Karpas-422 (cell line): ENCODE measurements at regions not wholly inside any gene's neighbourhood (a gene's known extent, or its start where the extent isn't known, plus 50 kb on each side); places are given as distances from the start of the nearest gene placed in this dataset.

Experiments used
- DNase-seq: peaks from one replicate; pipeline ENCODE4 v3.0.0-alpha.2; 2015
- H2AFZ ChIP-seq: fragments of 200-600 bp; sonication (generic); 2 replicates; pipeline ENCODE4 v1.6.1; 2014; ENCODE audit warnings: antibody characterized with exemption, low read length, mixed read lengths
- H3K27ac ChIP-seq: fragments of 200-600 bp; sonication (generic); 2 replicates; pipeline ENCODE4 v1.5.1; 2014; ENCODE audit warnings: mild to moderate bottlenecking, low read length, moderate library complexity
- H3K27me3 ChIP-seq: fragments of 200-600 bp; sonication (generic); 2 replicates; pipeline ENCODE4 v1.6.1; 2014; ENCODE audit warnings: low read length, mixed read lengths
- H3K36me3 ChIP-seq: fragments of 200-600 bp; sonication (generic); 2 replicates; pipeline ENCODE4 v1.6.1; 2014; ENCODE audit warnings: low read length, mixed read lengths; ENCODE audit not compliant: insufficient read depth
- H3K4me1 ChIP-seq: fragments of 200-600 bp; sonication (generic); 2 replicates; pipeline ENCODE4 v1.6.1; 2014; ENCODE audit warnings: mild to moderate bottlenecking, low read length, mixed read lengths
- H3K4me2 ChIP-seq: fragments of 200-600 bp; sonication (generic); 2 replicates; pipeline ENCODE4 v1.6.1; 2014; ENCODE audit warnings: low read length, low read depth, mild to moderate bottlenecking; ENCODE audit not compliant: poor library complexity, severe bottlenecking
- H3K4me3 ChIP-seq: fragments of 200-600 bp; sonication (generic); 2 replicates; pipeline ENCODE4 v1.5.1; 2014; ENCODE audit warnings: mild to moderate bottlenecking, antibody characterized with exemption, low read length, mixed read lengths
- H3K79me2 ChIP-seq: fragments of 200-600 bp; sonication (generic); 2 replicates; pipeline ENCODE4 v1.6.1; 2014; ENCODE audit warnings: mild to moderate bottlenecking, low read length, mixed read lengths
- H3K9ac ChIP-seq: fragments of 200-600 bp; sonication (generic); 2 replicates; pipeline ENCODE4 v1.6.0; 2014; ENCODE audit warnings: low read length
- H3K9me2 ChIP-seq: fragments of 200-600 bp; sonication (generic), shearing (Covaris generic); replicated peaks from 2 replicates; pipeline ENCODE4 v1.6.0; 2014; ENCODE audit warnings: mild to moderate bottlenecking, low read length, moderate library complexity; ENCODE audit not compliant: insufficient read depth
- H3K9me3 ChIP-seq: fragments of 300-700, 200-600 bp; sonication (generic); 2 replicates; pipeline ENCODE4 v1.6.1; 2014; ENCODE audit warnings: low read length, mixed read lengths
- H4K20me1 ChIP-seq: fragments of 200-600 bp; sonication (generic); 2 replicates; pipeline ENCODE4 v1.6.1; 2014; ENCODE audit warnings: mild to moderate bottlenecking, antibody characterized with exemption, low read length, low read depth; ENCODE audit not compliant: insufficient read depth

DNA sequence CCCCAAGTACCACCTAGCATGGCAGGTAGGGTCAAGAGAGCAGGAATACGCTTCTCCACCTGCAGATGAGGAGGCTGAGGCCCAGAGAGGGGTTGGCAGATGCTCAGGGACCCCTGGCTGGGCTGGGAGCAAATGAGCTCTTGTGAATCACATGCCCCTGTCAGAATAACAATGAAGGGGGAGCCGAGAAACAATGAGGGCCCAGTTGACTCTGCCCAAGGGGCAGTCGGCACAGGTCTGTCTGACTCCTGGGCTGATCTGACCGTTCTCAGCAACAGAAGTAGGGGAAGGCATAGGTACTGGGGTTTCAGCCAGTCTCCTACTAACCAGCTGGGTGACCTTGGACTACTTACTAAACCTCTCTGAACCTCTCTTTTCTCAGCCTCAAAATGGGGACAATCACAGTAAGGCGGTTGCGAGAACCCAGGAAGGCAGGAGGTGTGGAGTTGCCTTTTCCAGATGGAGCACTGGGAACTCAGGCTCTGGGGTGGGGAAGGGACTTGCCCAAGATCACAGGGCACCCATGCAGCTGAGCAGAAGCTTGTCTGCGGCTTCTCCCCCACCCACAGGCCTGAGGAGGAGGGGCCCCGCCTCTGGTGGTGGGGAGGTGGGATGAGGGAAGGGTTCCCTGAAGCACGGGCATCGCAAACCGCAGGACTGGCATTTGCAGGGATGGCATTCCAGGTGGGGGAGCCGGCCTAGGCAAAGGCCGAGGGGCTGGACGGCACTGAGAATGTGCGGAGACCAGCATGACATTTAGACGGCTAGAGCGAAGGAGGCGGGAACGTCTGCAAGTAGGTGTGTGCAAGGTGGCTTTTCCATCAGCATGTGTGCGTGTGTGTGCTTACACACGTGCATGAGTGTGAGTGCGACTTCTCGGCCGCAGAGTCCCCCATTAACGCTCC, 163.0 kb downstream of the MN1 start:
- H3K9me2 ChIP-seq = no peaks in the 10 kb centered on the region
- H4K20me1 ChIP-seq = no peaks in the 10 kb centered on the region
- H3K9ac ChIP-seq = no peak overlapping the region
- H2AFZ ChIP-seq = no peak overlapping the region
- H3K79me2 ChIP-seq = no peaks in the 10 kb centered on the region
- H3K4me2 ChIP-seq = no peak overlapping the region
- DNase-seq = no peak
- no peaks in the 10 kb centered on the region for H3K4me1 ChIP-seq
- no peak overlapping the region for H3K4me3 ChIP-seq
- no peaks in the 10 kb centered on the region for H3K36me3 ChIP-seq
- H3K27ac ChIP-seq = no peak overlapping the region
- H3K9me3 ChIP-seq = no peaks in the 10 kb centered on the region
- no peaks in the 10 kb centered on the region for H3K27me3 ChIP-seq

DNA sequence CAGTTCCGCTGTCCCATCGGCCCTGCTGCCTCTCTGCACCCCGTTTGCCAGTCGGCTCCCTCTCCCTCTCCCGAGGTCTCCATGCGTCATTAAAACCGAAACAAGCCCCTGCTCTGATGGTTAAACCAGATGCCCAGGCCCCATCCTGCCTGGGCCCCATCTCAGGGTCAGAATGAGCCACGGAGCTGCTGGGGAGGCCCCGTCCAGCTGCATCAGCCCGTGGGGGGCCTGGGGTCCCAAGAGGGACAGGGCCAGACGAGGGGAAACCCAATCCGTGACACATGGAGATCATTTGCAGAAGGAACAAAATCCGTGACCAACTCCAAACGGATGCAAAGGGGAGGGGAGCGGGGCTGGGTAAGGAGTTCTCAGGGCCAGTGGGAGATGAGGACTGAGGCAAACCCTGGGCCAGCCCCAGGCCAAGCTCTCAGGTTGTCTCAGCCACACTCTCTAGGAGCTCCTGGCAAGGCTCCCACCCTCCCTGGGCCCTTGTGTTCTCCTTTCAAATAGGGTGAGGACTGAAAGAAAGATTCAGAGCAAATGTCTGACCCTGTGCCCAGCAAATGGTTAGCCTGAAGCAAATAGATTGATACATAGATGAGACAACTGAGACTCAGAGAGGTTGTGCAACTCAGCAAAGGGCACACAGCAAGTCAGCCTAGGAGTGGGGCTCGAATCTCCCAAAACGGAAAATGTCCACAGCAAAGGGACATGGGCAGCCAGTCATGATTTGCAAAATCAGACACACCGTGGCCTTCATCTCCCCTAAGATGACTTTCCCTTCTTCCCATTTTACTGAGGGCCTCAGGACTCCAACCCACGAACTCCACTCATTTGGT, 162.1 kb downstream of the MN1 start:
- H3K27me3 ChIP-seq = no peaks in the 10 kb centered on the region
- no peaks in the 10 kb centered on the region for H4K20me1 ChIP-seq
- H3K27ac ChIP-seq = no peak overlapping the region
- H3K4me1 ChIP-seq = no peaks in the 10 kb centered on the region
- no peak for DNase-seq
- no peak overlapping the region for H2AFZ ChIP-seq
- no peaks in the 10 kb centered on the region for H3K79me2 ChIP-seq
- no peaks in the 10 kb centered on the region for H3K9me3 ChIP-seq
- no peak overlapping the region for H3K4me2 ChIP-seq
- no peak overlapping the region for H3K4me3 ChIP-seq
- H3K9me2 ChIP-seq = no peaks in the 10 kb centered on the region
- no peaks in the 10 kb centered on the region for H3K36me3 ChIP-seq
- no peak overlapping the region for H3K9ac ChIP-seq

DNA sequence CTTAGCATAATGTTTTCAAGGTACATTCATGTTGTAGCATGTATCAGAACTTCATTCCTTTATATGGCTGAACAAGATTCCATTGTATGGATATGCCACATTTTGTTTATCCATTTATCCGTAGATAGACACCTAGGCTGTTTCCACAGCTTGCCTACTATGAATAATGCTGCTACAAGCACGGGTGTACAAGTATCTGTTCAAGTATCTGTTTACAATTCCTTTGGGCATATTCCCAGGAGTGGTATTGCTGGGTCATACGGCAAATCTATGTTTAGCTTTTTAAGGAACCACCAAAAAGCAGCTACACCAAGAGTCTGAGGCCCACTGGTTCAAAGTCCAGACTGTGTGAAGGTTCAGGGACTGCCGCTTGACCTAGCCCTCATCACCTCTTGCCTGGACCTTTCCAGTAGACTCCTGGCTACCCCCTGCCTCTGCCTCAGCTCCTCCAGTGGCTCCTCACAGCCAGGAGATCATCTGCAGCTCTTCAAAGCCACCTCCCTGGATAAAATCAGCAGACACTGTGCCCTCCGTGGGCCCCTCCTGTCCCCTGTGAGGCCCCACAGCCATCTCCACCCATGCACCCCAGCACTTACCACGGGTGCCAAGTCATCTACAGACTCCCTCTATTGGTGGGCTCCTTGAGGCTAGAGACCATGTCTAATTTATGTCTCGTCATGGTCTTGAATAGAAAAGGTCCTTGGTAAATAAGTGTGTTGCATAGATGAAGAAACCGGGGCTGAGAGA, 160.3 kb downstream of the MN1 start:
- H3K79me2 ChIP-seq = no peaks in the 10 kb centered on the region
- no peak overlapping the region for H3K4me2 ChIP-seq
- H4K20me1 ChIP-seq = no peaks in the 10 kb centered on the region
- no peaks in the 10 kb centered on the region for H3K4me1 ChIP-seq
- DNase-seq = no peak
- no peak overlapping the region for H2AFZ ChIP-seq
- no peak overlapping the region for H3K9ac ChIP-seq
- H3K9me2 ChIP-seq = no peaks in the 10 kb centered on the region
- no peaks in the 10 kb centered on the region for H3K27me3 ChIP-seq
- no peaks in the 10 kb centered on the region for H3K9me3 ChIP-seq
- H3K4me3 ChIP-seq = no peak overlapping the region
- H3K36me3 ChIP-seq = no peaks in the 10 kb centered on the region
- H3K27ac ChIP-seq = no peak overlapping the region

DNA sequence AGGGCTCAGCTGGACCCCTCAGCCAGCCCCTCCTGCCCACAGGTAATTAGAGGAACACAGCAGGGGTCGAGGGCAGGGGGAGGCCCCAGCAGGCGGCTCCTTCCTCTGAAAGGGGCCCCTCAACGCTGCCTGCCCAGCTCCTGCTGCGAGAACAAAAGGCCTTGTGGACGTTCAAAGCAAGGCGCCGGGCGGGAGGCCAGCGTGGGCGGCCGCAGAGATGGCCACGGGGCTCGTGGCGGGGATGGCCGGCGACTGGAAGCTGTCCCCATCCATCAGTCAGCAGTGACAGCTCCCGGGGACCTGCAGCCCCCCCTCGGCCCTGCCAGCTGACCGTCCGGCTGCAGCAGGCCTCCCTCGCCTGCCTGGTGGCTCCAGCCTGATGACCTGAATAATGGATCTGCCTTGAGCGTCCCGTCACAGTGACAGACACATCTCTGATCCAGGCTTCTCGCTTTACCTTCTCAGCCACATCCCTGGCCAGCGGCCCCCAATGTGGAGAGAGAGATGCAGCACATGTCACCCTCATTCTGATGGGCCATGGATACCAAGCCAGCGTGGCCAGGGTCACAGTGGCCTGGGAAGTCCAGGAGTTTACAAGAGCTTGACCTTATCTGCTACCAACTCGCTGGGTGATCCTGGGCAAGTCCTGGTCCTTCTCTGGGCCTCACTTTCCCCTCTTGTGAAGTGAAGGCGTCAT, 159.3 kb downstream of the MN1 start:
- H3K4me2 ChIP-seq = no peak overlapping the region
- no peak overlapping the region for H3K27ac ChIP-seq
- H4K20me1 ChIP-seq = no peaks in the 10 kb centered on the region
- DNase-seq = no peak
- no peaks in the 10 kb centered on the region for H3K79me2 ChIP-seq
- no peaks in the 10 kb centered on the region for H3K27me3 ChIP-seq
- H2AFZ ChIP-seq = no peak overlapping the region
- H3K4me1 ChIP-seq = no peaks in the 10 kb centered on the region
- no peak overlapping the region for H3K4me3 ChIP-seq
- no peak overlapping the region for H3K9ac ChIP-seq
- no peaks in the 10 kb centered on the region for H3K36me3 ChIP-seq
- no peaks in the 10 kb centered on the region for H3K9me2 ChIP-seq
- no peaks in the 10 kb centered on the region for H3K9me3 ChIP-seq

DNA sequence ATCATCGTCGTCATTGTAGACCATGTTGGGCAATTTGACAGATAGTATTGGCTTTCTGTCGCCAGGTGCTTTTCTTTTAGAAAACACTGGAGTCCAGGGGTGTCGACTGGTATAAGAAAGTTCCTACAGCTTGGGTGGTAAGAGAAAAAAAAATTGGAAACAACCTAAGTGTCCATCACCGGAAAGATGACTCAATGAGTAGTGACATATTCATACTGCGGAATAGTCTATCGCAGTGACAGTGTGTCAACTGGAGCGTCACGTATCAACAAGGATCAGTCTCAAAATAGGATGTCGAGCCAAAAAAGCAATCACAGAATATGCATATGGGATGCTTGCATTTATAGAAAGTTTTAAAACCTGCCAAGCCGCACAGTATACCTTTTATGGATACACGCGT, 157.6 kb downstream of the MN1 start:
- Histone ChIP-seq H4K20me1 (no peaks in the 10 kb centered on the region), H3K9me3 (no peaks in the 10 kb centered on the region), H3K36me3 (no peaks in the 10 kb centered on the region), H3K9ac (no peak overlapping the region), H3K9me2 (no peaks in the 10 kb centered on the region), H3K4me1 (no peaks in the 10 kb centered on the region), H3K27ac (no peak overlapping the region), H2AFZ (no peak overlapping the region), H3K4me2 (no peak overlapping the region), H3K4me3 (no peak overlapping the region), H3K27me3 (no peaks in the 10 kb centered on the region), H3K79me2 (no peaks in the 10 kb centered on the region)
- no peak for DNase-seq

DNA sequence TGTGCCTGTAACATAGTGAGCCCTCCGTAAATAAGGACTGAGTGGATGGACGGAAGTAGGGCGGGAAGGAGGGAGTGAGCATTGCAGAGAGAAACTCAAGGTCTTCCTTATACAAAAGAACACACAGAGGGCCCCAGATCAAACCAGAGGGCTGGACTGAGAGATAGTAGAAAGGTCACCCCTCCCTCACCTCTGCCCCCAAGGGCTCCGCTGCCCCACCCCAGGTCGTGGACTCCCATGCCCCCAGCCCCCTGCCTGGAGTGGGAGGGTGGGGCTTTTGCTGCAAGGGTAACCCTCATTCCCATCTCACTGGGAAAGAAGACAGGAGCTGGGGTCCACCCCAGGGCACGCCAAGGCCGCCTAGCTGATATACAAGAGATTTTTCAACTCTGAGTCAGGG, 157.0 kb downstream of the MN1 start:
- no peak for DNase-seq
- Histone ChIP-seq H3K9me3 (no peaks in the 10 kb centered on the region), H3K27me3 (no peaks in the 10 kb centered on the region), H3K36me3 (no peaks in the 10 kb centered on the region), H3K4me2 (no peak overlapping the region), H3K4me1 (no peaks in the 10 kb centered on the region), H3K9ac (no peak overlapping the region), H3K79me2 (no peaks in the 10 kb centered on the region), H3K4me3 (no peak overlapping the region), H4K20me1 (no peaks in the 10 kb centered on the region), H3K27ac (no peak overlapping the region), H2AFZ (no peak overlapping the region), H3K9me2 (no peaks in the 10 kb centered on the region)

DNA sequence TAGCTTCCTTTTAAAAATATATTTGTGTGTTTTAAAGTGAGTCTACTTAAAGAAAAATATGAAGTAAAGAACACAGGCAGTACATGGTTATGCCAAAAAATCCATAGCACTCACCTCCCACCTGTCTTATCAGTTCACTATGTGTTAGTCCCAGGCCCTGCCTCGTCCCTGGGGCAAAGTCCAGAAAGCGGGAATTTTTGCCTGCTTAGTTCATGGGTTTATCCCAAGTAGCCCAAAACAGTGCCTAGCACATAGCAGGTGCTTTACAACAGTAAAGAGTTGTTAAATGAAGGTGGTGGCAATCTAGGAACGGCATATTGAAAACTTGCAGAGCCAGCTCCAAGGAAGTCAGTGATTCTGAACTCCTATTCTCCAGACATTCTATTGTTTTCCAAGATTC, 154.0 kb downstream of the MN1 start:
- Histone ChIP-seq H3K4me1 (no peaks in the 10 kb centered on the region), H3K27ac (no peak overlapping the region), H3K4me2 (no peak overlapping the region), H3K79me2 (no peaks in the 10 kb centered on the region), H4K20me1 (no peaks in the 10 kb centered on the region), H3K9me3 (no peaks in the 10 kb centered on the region), H3K9me2 (no peaks in the 10 kb centered on the region), H3K27me3 (no peaks in the 10 kb centered on the region), H3K4me3 (no peak overlapping the region), H2AFZ (no peak overlapping the region), H3K36me3 (no peaks in the 10 kb centered on the region), H3K9ac (no peak overlapping the region)
- DNase-seq = no peak
